ENCODE measurements at regions not wholly inside any gene's neighbourhood (a gene's known extent, or its start where the extent isn't known, plus 50 kb on each side); places are given as distances from the start of the nearest gene placed in this dataset.

- TF ChIP-seq FOXA1 (IDR thresholded peaks at IDR 0.05; ENCODE audit: borderline replicate concordance) (no peak), ZNF395 (CRISPR knock-in tag; IDR thresholded peaks at IDR 0.05) (no peak), ZFPM2 (CRISPR knock-in tag; IDR thresholded peaks at IDR 0.05) (no peak), WHSC1 (IDR thresholded peaks at IDR 0.05; ENCODE audit: low read length) (no peak), ATF1 (CRISPR knock-in tag; IDR thresholded peaks at IDR 0.05) (no peak), ATF1 (tag; IDR thresholded peaks at IDR 0.05) (no peak), L3MBTL2 (IDR thresholded peaks at IDR 0.05) (no peak), ZNF699 (CRISPR knock-in tag; IDR thresholded peaks at IDR 0.05; ENCODE audit: insufficient replicate concordance) (no peak)
- TF ChIP-seq, protein P1, sequence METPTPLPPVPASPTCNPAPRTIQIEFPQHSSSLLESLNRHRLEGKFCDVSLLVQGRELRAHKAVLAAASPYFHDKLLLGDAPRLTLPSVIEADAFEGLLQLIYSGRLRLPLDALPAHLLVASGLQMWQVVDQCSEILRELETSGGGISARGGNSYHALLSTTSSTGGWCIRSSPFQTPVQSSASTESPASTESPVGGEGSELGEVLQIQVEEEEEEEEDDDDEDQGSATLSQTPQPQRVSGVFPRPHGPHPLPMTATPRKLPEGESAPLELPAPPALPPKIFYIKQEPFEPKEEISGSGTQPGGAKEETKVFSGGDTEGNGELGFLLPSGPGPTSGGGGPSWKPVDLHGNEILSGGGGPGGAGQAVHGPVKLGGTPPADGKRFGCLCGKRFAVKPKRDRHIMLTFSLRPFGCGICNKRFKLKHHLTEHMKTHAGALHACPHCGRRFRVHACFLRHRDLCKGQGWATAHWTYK (CRISPR knock-in tag; IDR thresholded peaks at IDR 0.05) = no peak
Measured at GRCh38 chr6:130578713-130579112, 212.9 kb downstream of the TMEM200A start (continued).

DNA sequence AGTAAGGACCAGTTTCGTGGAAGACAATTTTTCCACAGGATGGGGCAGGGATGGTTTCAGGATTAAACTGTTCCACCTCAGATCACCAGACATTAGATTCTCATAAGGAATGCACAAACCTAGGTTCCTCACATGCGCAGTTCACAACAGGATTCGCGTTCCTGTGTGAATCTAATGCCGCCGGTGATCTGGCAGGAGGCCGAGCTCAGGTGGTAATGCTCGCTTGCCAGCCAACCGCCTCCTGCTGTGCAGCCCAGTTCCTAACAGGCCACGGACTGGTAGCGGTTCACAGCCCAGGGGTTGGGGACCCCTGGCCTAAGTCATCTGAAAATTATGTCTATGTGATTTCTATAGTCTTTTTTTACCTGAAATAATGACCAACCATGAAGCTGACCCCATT, 217.5 kb downstream of the TMEM200A start:
- in situ Hi-C loops (cut with MboI) = no loop called here
- ATAC-seq = no peak
- Histone ChIP-seq H2AFZ (ENCODE audit: low read depth, low read length) (no peak overlapping the region), H3K79me2 (ENCODE audit: control insufficient read depth, insufficient read depth, low read length) (no peaks in the 10 kb centered on the region), H3K27me3 (ENCODE audit: control insufficient read depth in 2 of 2, insufficient read depth in 2 of 2, low read length in 2 of 2) (no peaks in the 10 kb centered on the region), H4K20me1 (replicated peaks; ENCODE audit: control insufficient read depth, insufficient read depth, low read length) (no peaks in the 10 kb centered on the region), H3K9me1 (ENCODE audit: control insufficient read depth, insufficient read depth, low read length) (no peaks in the 10 kb centered on the region), H3K27ac (ENCODE audit: extremely low read depth, low read depth, low read length) (no peak overlapping the region), H3K9me3 (replicated peaks; ENCODE audit: control insufficient read depth, insufficient read depth, low read depth, low read length) (no peaks in the 10 kb centered on the region), H3K4me1 (replicated peaks in 1 of 2; ENCODE audit: control insufficient read depth in 2 of 2, insufficient read depth in 2 of 2, low read length in 2 of 2) (no peaks in the 10 kb centered on the region), H3K36me3 (ENCODE audit: control insufficient read depth, insufficient read depth, low read length) (no peaks in the 10 kb centered on the region), H3K4me2 (ENCODE audit: insufficient read depth, low read length) (no peak overlapping the region), H3K4me3 (no peak overlapping the region), H3K9ac (ENCODE audit: insufficient read depth in 1 of 2, low read depth in 2 of 2, low read length in 2 of 2) (no peak overlapping the region)
- 3% methylated on average over 11 of the region's 11 CpGs for WGBS (ENCODE audit: insufficient coverage, low coverage, missing lambda C conversion rate)
- DNase-seq (ENCODE audit: extremely low read depth in 1 of 4, low spot score in 3 of 4) = no peak
- no TSS peak for BruUV-seq (replicated peaks)
- POLR2A ChIA-PET = no interaction called here
- CTCF ChIA-PET (ENCODE audit: low intra/inter-chr PET ratio) = no interaction called here
- intact Hi-C loops (cut with micrococcal nuclease) = no loop called here
- no peak for FAIRE-seq
- TF ChIP-seq NFE2L1 (tag; IDR thresholded peaks at IDR 0.05; ENCODE audit: borderline replicate concordance, low read depth) = no peak
- no peak for TF ChIP-seq ZNF174 (CRISPR knock-in tag; IDR thresholded peaks at IDR 0.05)
- TF ChIP-seq HBP1 (CRISPR knock-in tag; IDR thresholded peaks at IDR 0.05) = no peak
- TF ChIP-seq CCNT2 (IDR thresholded peaks at IDR 0.05; ENCODE audit: borderline replicate concordance, extremely low read depth, insufficient read length, low read depth, low read length) = no peak
- no peak for TF ChIP-seq SMARCE1 (IDR thresholded peaks at IDR 0.05)
- TF ChIP-seq ZC3H8 (IDR thresholded peaks at IDR 0.05) = no peak
- TF ChIP-seq HOXB6 (CRISPR knock-in tag; IDR thresholded peaks at IDR 0.05; ENCODE audit: borderline replicate concordance) = no peak
